Vagina (tissue), 2 donors: ENCODE measurements at regions not wholly inside any gene's neighbourhood (a gene's known extent, or its start where the extent isn't known, plus 50 kb on each side); places are given as distances from the start of the nearest gene placed in this dataset.

ENCODE experiments used
- CTCF ChIP-seq, 3 experiments: fragments of 450-650 bp in 2 of 3; fragments of 200-600 bp in 1 of 3; sonication (generic) in 1 of 3; IDR thresholded peaks; one replicate each; pipeline ENCODE4 v1.5.1; 2017 to 2019; ENCODE audit warnings: antibody characterized with exemption in 3 of 3, mild to moderate bottlenecking in 2 of 3, moderate library complexity in 2 of 3
- POLR2A ChIP-seq, 2 donors: fragments of 450-650 bp; IDR thresholded peaks; one replicate each; pipeline ENCODE4 v1.6.1; 2017; ENCODE audit warnings: antibody characterized with exemption in 2 of 2, mild to moderate bottlenecking in 2 of 2, moderate library complexity in 2 of 2
- POLR2AphosphoS5 ChIP-seq, 2 donors: sonication (generic); formaldehyde crosslinking; IDR thresholded peaks; one replicate each; pipeline ENCODE4 v1.9.0; 2017; ENCODE audit warnings: antibody characterized with exemption in 2 of 2, mild to moderate bottlenecking in 2 of 2, low read depth in 1 of 2; ENCODE audit not compliant: insufficient read depth in 1 of 2

DNA sequence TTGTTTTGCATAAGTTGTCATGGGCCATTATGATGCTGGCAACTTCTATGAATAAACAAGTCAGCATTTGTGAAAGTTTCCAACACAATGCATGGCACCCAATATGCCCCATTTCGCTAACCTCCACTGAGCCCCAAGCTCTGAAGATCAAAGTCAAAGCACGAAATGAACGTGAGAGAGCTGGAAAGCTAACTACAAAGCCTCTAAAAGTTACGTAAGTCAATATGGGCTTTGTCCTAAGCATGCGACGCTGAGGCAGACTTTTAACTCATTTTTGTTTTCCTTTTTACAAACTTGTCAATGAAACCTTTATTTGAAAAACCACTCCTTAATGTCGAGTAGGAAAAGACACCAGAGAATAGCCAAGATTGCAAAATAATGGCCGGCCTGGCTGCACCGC lies 131.6 kb upstream of the NUDT7 start:
- no peak for TF ChIP-seq POLR2A (IDR thresholded peaks at IDR 0.05)
- TF ChIP-seq CTCF (IDR thresholded peaks at IDR 0.05): no peak
- no peak for TF ChIP-seq POLR2AphosphoS5 (IDR thresholded peaks at IDR 0.05; ENCODE audit: insufficient read depth in 1 of 2, low read depth in 1 of 2)
